GM06990 (cell line): ENCODE measurements at regions not wholly inside any gene's neighbourhood (a gene's known extent, or its start where the extent isn't known, plus 50 kb on each side); places are given as distances from the start of the nearest gene placed in this dataset.

Experiments
- DNase-seq: peaks from one replicate; pipeline ENCODE4 v3.0.0-alpha.2; 2011; ENCODE audit not compliant: insufficient read length; ENCODE audit errors: extremely low read depth
- H3K27me3 ChIP-seq: replicated peaks from 2 replicates; pipeline ENCODE4 v1.6.0; 2011; ENCODE audit warnings: low read length; ENCODE audit not compliant: control insufficient read depth, insufficient read depth
- H3K36me3 ChIP-seq: 2 replicates; pipeline ENCODE4 v1.5.1; 2011; ENCODE audit warnings: low read length; ENCODE audit not compliant: control insufficient read depth, insufficient read depth
- H3K4me3 ChIP-seq: replicated peaks from 2 replicates; pipeline ENCODE4 v1.5.1; 2011; ENCODE audit warnings: low read depth, mild to moderate bottlenecking, control low read depth, low read length
- TF ChIP-seq, protein P1 (sequence below): IDR thresholded peaks from 2 replicates; pipeline ENCODE4 v1.5.1; 2011; ENCODE audit warnings: low read length, control low read depth, mild to moderate bottlenecking, inconsistent platforms; ENCODE audit not compliant: insufficient read depth, poor library complexity, severe bottlenecking

DNA sequence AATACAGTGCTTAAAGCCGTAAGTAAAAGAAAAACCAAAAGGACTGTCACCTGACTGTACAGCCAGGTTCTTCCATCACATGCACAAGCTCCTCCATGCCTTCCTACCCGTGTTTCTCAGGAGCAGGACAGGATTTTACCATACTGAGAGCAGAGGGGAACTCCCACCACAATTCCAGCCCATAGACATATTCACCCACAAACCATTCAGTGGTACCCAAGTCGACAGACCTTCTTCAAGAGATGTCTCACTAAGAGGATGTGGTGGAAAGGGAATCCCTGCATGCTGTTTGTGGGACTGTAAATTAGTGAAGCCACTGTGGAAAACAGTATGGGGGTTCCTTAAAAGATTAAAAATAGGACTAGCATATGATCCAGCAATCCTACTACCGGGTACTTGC, 66.9 kb upstream of the DOCK9 start:
- TF ChIP-seq, protein P1, sequence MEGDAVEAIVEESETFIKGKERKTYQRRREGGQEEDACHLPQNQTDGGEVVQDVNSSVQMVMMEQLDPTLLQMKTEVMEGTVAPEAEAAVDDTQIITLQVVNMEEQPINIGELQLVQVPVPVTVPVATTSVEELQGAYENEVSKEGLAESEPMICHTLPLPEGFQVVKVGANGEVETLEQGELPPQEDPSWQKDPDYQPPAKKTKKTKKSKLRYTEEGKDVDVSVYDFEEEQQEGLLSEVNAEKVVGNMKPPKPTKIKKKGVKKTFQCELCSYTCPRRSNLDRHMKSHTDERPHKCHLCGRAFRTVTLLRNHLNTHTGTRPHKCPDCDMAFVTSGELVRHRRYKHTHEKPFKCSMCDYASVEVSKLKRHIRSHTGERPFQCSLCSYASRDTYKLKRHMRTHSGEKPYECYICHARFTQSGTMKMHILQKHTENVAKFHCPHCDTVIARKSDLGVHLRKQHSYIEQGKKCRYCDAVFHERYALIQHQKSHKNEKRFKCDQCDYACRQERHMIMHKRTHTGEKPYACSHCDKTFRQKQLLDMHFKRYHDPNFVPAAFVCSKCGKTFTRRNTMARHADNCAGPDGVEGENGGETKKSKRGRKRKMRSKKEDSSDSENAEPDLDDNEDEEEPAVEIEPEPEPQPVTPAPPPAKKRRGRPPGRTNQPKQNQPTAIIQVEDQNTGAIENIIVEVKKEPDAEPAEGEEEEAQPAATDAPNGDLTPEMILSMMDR, result no peak
- no peak overlapping the region for H3K4me3 ChIP-seq
- no peaks in the 10 kb centered on the region for H3K27me3 ChIP-seq
- no peaks in the 10 kb centered on the region for H3K36me3 ChIP-seq
- no peak for DNase-seq

DNA sequence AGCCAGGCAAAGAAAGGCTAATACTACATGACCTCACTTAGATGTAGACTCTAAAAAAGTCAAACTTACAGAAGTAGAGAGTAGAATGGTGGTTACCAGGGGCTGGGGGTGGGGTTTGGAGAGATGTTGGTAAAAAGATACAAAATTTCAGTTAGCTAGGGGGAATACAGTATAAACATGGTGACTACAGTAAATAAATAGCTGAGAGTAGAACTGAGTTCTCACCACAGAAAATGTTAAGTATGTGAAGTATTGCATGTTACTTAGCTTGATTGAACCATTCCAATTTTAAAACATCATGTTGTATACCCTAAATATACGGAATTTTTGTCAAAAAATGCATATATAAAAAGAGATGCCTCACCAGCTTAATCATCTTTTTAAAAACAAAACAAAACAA, 67.5 kb upstream of the DOCK9 start:
- Histone ChIP-seq H3K27me3 (no peaks in the 10 kb centered on the region), H3K4me3 (no peak overlapping the region), H3K36me3 (no peaks in the 10 kb centered on the region)
- TF ChIP-seq, protein P1, result no peak
- no peak for DNase-seq

DNA sequence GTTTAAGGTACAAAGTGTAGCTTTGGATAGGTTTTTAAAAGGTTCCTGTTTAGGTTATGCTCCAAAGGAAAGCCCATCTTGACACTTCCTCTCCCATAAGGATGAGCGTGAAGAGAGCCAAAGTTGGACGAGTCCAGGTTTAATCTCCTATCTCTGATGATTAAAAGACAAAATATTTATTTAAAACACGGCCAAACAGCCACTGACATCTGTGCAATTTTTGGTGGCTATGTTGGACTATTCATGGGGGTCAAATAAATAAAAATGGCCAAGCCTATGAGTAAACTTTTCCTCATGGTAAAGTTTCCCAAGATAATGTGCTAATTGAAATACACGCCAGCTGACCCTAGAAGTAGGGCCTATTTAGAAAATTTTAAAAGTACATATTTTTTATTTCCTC, 69.0 kb upstream of the DOCK9 start:
- TF ChIP-seq, protein P1, result no peak
- no peak for DNase-seq
- Histone ChIP-seq H3K36me3 (no peaks in the 10 kb centered on the region), H3K27me3 (0 out of 2 replicates have a peak, but pooled peaks cover 1% of the 10 kb centered on the region), H3K4me3 (no peak overlapping the region)

DNA sequence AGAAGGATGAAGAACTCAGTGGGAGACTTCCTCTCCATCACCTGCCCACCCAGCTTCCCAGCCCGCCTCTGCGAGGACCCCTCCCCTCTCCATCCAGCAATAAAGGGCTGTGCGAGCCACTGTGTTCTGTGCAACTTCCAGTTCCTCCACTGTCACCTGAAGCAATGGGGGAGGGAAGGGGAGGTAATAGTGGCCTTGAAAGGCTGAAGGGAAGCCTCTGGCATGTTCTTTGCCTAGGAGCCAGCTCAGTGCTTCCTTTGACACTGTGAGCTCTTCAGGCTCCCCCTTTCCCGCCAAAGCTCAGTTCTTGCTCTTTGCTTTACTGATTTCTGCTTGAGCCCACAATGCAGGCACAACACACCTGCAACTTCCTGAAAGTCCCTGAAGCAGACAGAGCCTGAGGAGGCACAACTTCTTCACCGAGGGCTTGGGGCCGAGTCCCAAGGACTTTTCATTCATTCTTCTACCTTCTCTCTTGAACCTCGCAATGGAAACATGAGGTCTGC, 73.2 kb upstream of the DOCK9 start:
- Histone ChIP-seq H3K4me3 (no peak overlapping the region), H3K27me3 (peaks cover 1% of the 10 kb centered on the region; the same call in 1 of the 2 replicates), H3K36me3 (no peaks in the 10 kb centered on the region)
- TF ChIP-seq, protein P1, result no peak
- DNase-seq, result no peak

DNA sequence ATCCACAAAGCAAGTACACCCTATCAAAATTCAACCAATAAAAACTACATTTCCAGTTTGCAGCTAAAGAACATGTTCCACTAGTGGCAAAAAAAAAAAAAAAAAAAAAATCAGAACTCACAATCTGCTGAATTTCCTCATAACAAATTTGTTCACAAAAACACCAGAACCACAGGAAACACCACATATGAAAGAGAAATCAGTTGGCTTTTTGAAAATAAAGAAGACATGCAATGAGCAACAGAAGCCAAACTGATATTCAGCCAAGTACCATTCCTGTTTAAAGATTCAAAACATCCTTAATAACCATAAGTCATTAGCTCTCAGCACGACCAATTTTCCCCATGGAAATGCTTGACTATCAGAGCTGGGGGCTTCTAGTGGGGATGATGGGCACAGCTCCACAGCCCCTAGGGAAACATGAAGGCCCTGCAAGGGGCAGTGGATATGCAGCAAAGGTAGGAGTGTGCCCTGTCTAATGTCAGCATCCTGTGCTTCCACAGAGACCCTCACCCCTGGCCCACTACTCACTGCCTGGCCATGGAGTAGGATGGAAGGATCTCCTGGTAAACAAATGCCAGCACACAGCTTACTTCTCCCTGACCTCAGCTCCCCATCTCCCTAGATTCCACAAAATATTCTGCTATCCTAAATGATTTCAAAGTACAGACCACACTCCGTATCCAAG, 74.0 kb upstream of the DOCK9 start:
- DNase-seq, result no peak
- H3K36me3 ChIP-seq, result no peaks in the 10 kb centered on the region
- TF ChIP-seq, protein P1, result no peak
- peaks cover 1% of the 10 kb centered on the region; the same call in 1 of the 2 replicates for H3K27me3 ChIP-seq
- H3K4me3 ChIP-seq, result no peak overlapping the region

DNA sequence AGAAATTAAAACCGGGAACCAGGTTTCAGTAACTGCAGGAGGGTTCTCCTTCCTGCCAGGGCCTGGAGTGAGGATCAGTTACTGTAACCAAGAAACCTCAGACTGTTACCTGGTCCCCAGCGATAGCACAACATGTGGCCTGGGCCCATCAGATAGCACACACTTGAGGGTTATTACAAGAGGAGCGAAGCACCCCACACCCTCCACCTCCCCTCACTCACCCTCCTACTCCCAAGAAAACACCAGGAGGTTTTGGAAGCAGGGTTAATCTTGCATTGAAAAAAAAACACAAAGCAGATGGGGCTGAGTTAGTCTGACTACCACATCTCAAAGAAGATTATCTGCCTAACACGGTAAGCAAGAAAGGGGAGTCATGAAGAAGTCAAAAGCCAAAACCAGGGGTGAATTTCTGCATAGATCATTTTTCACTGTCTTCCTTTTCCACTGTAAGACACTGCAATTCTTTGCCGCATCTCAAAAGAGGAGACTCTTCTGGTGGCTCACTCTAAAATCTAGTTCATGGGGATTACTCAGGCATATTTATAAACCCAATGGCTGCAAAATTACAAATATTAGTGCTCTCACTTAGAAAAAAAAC, 75.9 kb upstream of the DOCK9 start:
- H3K27me3 ChIP-seq, result peaks cover 1% of the 10 kb centered on the region; the same call in 1 of the 2 replicates
- TF ChIP-seq, protein P1, result no peak
- DNase-seq, result no peak

More for the DNA sequence above, 75.9 kb upstream of the DOCK9 start:
- Histone ChIP-seq H3K4me3 (no peak overlapping the region), H3K36me3 (no peaks in the 10 kb centered on the region)
